ENCODE measurements at regions not wholly inside any gene's neighbourhood (a gene's known extent, or its start where the extent isn't known, plus 50 kb on each side); places are given as distances from the start of the nearest gene placed in this dataset.
"Not testable (repeated sequence)": the region's sequence is repeated elsewhere in the genome, so short reads cannot be mapped to it uniquely, and the experiment has no call there.

GRCh38 chr9:88267283-88267682 lies 121.0 kb upstream of the SPIN1 start:
- Histone ChIP-seq H3K9me3 (ENCODE audit: control insufficient read depth, low read length) (no peaks in the 10 kb centered on the region), H3K36me3 (ENCODE audit: control insufficient read depth in 1 of 2, insufficient read depth in 2 of 2, low read length in 1 of 2) (no peaks in the 10 kb centered on the region), H3K4me1 (ENCODE audit: control insufficient read depth in 1 of 2, insufficient read depth in 2 of 2, low read length in 2 of 2) (no peaks in the 10 kb centered on the region), H3K27ac (ENCODE audit: low read depth in 1 of 2, low read length in 2 of 2) (no peak overlapping the region), H3K4me3 (ENCODE audit: low read length in 2 of 2) (no peak overlapping the region), H3K27me3 (ENCODE audit: control insufficient read depth in 1 of 2, insufficient read depth in 2 of 2, low read length in 1 of 2) (no peaks in the 10 kb centered on the region)
- WGBS, 2 donors: 92 to 94% methylated on average over 4 of the region's 4 CpGs
- DNase-seq (no peak), ATAC-seq (ENCODE audit: low FRiP score) (no peak)
- intact Hi-C loops (cut with DNase I): no loop called here

GRCh38 chr9:88266416-88266815 lies 121.8 kb upstream of the SPIN1 start:
- Histone ChIP-seq H3K27me3 (ENCODE audit: control insufficient read depth in 1 of 2, insufficient read depth in 2 of 2, low read length in 1 of 2) (no peaks in the 10 kb centered on the region), H3K27ac (ENCODE audit: low read depth in 1 of 2, low read length in 2 of 2) (no peak overlapping the region), H3K36me3 (ENCODE audit: control insufficient read depth in 1 of 2, insufficient read depth in 2 of 2, low read length in 1 of 2) (no peaks in the 10 kb centered on the region), H3K4me3 (ENCODE audit: low read length in 2 of 2) (no peak overlapping the region), H3K4me1 (ENCODE audit: control insufficient read depth in 1 of 2, insufficient read depth in 2 of 2, low read length in 2 of 2) (no peaks in the 10 kb centered on the region), H3K9me3 (ENCODE audit: control insufficient read depth, low read length) (no peaks in the 10 kb centered on the region)
- intact Hi-C loops (cut with DNase I): no loop called here
- WGBS, 2 donors: 47 to 63% methylated on average over 2 of the region's 2 CpGs
- DNase-seq: no peak
- no peak for ATAC-seq (ENCODE audit: low FRiP score)

DNA sequence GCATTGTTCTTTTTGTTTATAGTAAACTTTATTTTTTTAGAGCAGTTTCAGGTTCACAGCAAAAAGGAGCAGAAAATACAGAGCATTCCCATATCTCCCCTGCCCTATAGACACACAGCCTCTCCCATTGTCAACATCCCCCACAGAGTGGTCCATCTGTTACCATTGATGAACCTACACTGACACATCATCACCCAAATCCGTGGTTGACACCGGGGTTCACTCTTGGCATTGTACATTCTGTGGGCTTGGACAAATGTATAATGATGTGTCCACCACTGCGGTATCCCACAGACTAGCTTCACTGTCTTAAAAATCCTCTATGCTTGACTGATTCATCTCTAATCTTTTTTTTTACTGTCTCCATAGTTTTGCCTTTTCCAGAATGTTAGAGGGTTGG lies 120.7 kb upstream of the SPATA31C2 start:
- ATAC-seq (ENCODE audit: low FRiP score): no peak
- intact Hi-C loops (cut with DNase I): loop anchor here in 1 of 2 donors (5.0 to 10.0 kb wide), 2 partner anchors 62 to 126 kb away; partner anchors contain the start of gene SPIN1
- 82 to 90% methylated on average over 3 of the region's 3 CpGs for WGBS, 2 donors
- Histone ChIP-seq H3K36me3 (ENCODE audit: control insufficient read depth in 1 of 2, insufficient read depth in 2 of 2, low read length in 1 of 2) (no peaks in the 10 kb centered on the region), H3K27me3 (ENCODE audit: control insufficient read depth in 1 of 2, insufficient read depth in 2 of 2, low read length in 1 of 2) (no peaks in the 10 kb centered on the region), H3K9me3 (ENCODE audit: control insufficient read depth, low read length) (no peaks in the 10 kb centered on the region), H3K4me1 (ENCODE audit: control insufficient read depth in 1 of 2, insufficient read depth in 2 of 2, low read length in 2 of 2) (no peaks in the 10 kb centered on the region), H3K4me3 (ENCODE audit: low read length in 2 of 2) (no peak overlapping the region), H3K27ac (ENCODE audit: low read depth in 1 of 2, low read length in 2 of 2) (no peak overlapping the region)
- DNase-seq: no peak

DNA sequence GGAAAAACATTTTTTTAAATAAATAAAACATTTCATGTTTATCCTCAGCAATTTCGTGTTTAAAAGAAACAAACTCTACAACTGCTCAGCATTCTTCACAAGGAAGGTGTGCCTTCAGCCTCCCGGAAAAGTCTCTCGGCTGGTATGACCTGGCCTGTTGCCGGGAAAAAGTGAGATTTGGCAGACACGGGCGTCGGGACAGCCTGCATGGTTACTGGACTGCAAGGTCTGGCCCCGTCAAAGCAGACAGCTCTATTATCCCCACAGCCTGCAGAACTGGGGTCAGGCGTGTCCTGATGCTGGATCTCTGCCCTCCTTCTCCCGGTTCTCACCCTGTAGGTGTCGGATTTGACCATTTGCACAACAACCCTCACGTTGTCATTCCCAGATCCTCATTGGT lies 120.3 kb upstream of the SPATA31C2 start:
- Histone ChIP-seq H3K36me3 (ENCODE audit: control insufficient read depth in 1 of 2, insufficient read depth in 2 of 2, low read length in 1 of 2) (no peaks in the 10 kb centered on the region), H3K27ac (ENCODE audit: low read depth in 1 of 2, low read length in 2 of 2) (no peak overlapping the region), H3K9me3 (ENCODE audit: control insufficient read depth, low read length) (no peaks in the 10 kb centered on the region), H3K27me3 (ENCODE audit: control insufficient read depth in 1 of 2, insufficient read depth in 2 of 2, low read length in 1 of 2) (no peaks in the 10 kb centered on the region), H3K4me3 (ENCODE audit: low read length in 2 of 2) (no peak overlapping the region), H3K4me1 (ENCODE audit: control insufficient read depth in 1 of 2, insufficient read depth in 2 of 2, low read length in 2 of 2) (no peaks in the 10 kb centered on the region)
- DNase-seq: peak; percentile 81 to 88
- intact Hi-C loops (cut with DNase I): loop anchor here in 1 of 2 donors (5.0 to 10.0 kb wide), 2 partner anchors 61 to 126 kb away; partner anchors contain the start of gene SPIN1
- peak; percentile 64 for ATAC-seq (ENCODE audit: low FRiP score)
- 1 to 4% methylated on average over 12 of the region's 12 CpGs for WGBS, 2 donors

DNA sequence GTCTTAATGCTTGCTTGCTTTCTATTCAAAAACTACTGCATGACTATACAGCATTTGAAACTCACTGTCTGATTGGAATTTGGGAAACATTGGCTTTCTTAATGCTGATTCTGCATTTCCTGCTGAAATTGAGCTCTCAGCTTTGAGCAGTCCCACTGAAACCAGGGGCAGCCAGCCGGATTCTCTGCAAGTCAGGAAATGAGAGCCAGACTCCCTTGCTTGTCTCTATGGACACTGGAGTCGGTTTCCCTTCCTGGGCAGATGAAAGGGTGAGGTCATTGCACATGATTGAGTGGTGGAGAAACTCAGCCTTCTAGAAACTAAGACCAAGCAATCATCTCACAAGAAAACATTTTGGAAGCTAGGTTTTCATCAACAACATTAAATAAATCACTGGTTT lies 119.7 kb upstream of the SPATA31C2 start:
- no peak overlapping the region for H3K27ac ChIP-seq (ENCODE audit: low read depth in 1 of 2, low read length in 2 of 2)
- no peak overlapping the region for H3K4me3 ChIP-seq (ENCODE audit: low read length in 2 of 2)
- no peaks in the 10 kb centered on the region for H3K36me3 ChIP-seq (ENCODE audit: control insufficient read depth in 1 of 2, insufficient read depth in 2 of 2, low read length in 1 of 2)
- H3K4me1 ChIP-seq (ENCODE audit: control insufficient read depth in 1 of 2, insufficient read depth in 2 of 2, low read length in 2 of 2): no peaks in the 10 kb centered on the region
- peak in 1 of 2 donors; percentile 76 for DNase-seq
- H3K27me3 ChIP-seq (ENCODE audit: control insufficient read depth in 1 of 2, insufficient read depth in 2 of 2, low read length in 1 of 2): no peaks in the 10 kb centered on the region
- intact Hi-C loops (cut with DNase I): loop anchor here in 1 of 2 donors (5.0 to 10.0 kb wide), 2 partner anchors 61 to 127 kb away; partner anchors contain the start of gene SPIN1
- no peaks in the 10 kb centered on the region for H3K9me3 ChIP-seq (ENCODE audit: control insufficient read depth, low read length)
- no peak for ATAC-seq (ENCODE audit: low FRiP score)
- WGBS, 2 donors: 2 to 6% methylated on average over 2 of the region's 2 CpGs

DNA sequence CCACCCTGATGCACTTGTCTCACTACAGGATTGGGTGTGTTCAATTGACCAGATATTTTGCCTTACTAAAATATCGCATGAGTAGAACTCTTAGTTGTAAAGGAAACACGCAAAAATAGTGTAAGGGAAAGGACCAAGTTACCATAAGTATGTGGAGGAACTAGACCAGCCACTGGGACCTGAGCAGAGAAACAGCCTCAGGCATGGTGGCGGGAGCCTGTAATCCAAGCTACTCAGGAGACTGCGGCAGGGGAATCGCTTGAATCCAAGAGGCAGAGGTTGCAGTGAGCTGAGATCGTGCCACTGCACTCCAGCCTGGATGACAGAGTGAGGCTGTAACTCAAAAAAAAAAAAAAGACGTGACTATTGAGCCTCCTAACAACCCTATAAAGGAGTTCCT lies 117.9 kb upstream of the SPATA31C2 start:
- ATAC-seq (ENCODE audit: low FRiP score): no peak
- H3K27ac ChIP-seq (ENCODE audit: low read depth in 1 of 2, low read length in 2 of 2): no peak overlapping the region
- DNase-seq: no peak
- intact Hi-C loops (cut with DNase I): loop anchor here in 1 of 2 donors (5.0 to 10.0 kb wide), 2 partner anchors 59 to 129 kb away; partner anchors contain the start of gene SPIN1
- H3K36me3 ChIP-seq (ENCODE audit: control insufficient read depth in 1 of 2, insufficient read depth in 2 of 2, low read length in 1 of 2): no peaks in the 10 kb centered on the region
- peaks cover 6% of the 10 kb centered on the region for H3K9me3 ChIP-seq (ENCODE audit: control insufficient read depth, low read length)
- no peak overlapping the region for H3K4me3 ChIP-seq (ENCODE audit: low read length in 2 of 2)
- peaks cover 0 to 2% of the 10 kb centered on the region in 2 donors for H3K4me1 ChIP-seq (ENCODE audit: control insufficient read depth in 1 of 2, insufficient read depth in 2 of 2, low read length in 2 of 2)
- WGBS, 2 donors: 83 to 96% methylated on average over 7 of the region's 7 CpGs
- H3K27me3 ChIP-seq (ENCODE audit: control insufficient read depth in 1 of 2, insufficient read depth in 2 of 2, low read length in 1 of 2): no peaks in the 10 kb centered on the region

DNA sequence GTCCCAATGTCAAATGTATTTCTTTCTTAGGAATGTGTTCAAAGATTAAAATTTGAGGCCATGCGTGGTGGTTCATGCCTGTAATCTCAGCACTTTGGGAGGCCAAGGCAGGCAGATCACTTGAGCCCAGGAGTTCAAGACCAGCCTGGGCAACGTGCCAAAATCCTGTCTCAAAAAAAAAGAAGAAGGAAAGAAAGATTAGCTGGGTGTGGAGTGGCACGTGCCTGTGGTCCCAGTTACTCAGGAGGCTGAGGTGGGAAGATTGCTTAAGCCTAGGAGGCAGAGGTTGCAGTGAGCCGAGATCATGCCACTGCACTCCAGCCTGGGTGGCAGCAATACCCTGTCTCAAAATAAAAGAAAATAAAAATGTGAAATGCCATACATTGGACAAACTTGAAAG lies 117.5 kb upstream of the SPATA31C2 start:
- intact Hi-C loops (cut with DNase I): loop anchor here in 1 of 2 donors (5.0 to 10.0 kb wide), 2 partner anchors 59 to 129 kb away; partner anchors contain the start of gene SPIN1
- H3K27me3 ChIP-seq (ENCODE audit: control insufficient read depth in 1 of 2, insufficient read depth in 2 of 2, low read length in 1 of 2); H3K9me3 ChIP-seq (ENCODE audit: control insufficient read depth, low read length); H3K4me3 ChIP-seq (ENCODE audit: low read length in 2 of 2); H3K27ac ChIP-seq (ENCODE audit: low read depth in 1 of 2, low read length in 2 of 2); H3K4me1 ChIP-seq (ENCODE audit: control insufficient read depth in 1 of 2, insufficient read depth in 2 of 2, low read length in 2 of 2); ATAC-seq (ENCODE audit: low FRiP score); H3K36me3 ChIP-seq (ENCODE audit: control insufficient read depth in 1 of 2, insufficient read depth in 2 of 2, low read length in 1 of 2): not testable (repeated sequence)
- peak in 1 of 2 donors; percentile 47 for DNase-seq
- 48 to 51% methylated on average over 4 of the region's 4 CpGs for WGBS, 2 donors

- WGBS, 2 donors: 99 to 100% methylated on average over 1 of the region's 1 CpG
- intact Hi-C loops (cut with DNase I): loop anchor here in 1 of 2 donors (10.0 kb wide), 1 partner anchor 133 kb away; the partner anchor contains the start of gene SPIN1
- Histone ChIP-seq H3K4me3 (ENCODE audit: low read length in 2 of 2) (no peak overlapping the region), H3K4me1 (ENCODE audit: control insufficient read depth in 1 of 2, insufficient read depth in 2 of 2, low read length in 2 of 2) (peaks cover 0 to 2% of the 10 kb centered on the region in 2 donors), H3K27me3 (ENCODE audit: control insufficient read depth in 1 of 2, insufficient read depth in 2 of 2, low read length in 1 of 2) (no peaks in the 10 kb centered on the region), H3K36me3 (ENCODE audit: control insufficient read depth in 1 of 2, insufficient read depth in 2 of 2, low read length in 1 of 2) (no peaks in the 10 kb centered on the region), H3K9me3 (ENCODE audit: control insufficient read depth, low read length) (peaks cover 8% of the 10 kb centered on the region), H3K27ac (ENCODE audit: low read depth in 1 of 2, low read length in 2 of 2) (no peak overlapping the region)
- DNase-seq (no peak), ATAC-seq (ENCODE audit: low FRiP score) (no peak)
These were observed 113.6 kb upstream of the SPATA31C2 start for GRCh38 chr9:88251903-88252302.

DNA sequence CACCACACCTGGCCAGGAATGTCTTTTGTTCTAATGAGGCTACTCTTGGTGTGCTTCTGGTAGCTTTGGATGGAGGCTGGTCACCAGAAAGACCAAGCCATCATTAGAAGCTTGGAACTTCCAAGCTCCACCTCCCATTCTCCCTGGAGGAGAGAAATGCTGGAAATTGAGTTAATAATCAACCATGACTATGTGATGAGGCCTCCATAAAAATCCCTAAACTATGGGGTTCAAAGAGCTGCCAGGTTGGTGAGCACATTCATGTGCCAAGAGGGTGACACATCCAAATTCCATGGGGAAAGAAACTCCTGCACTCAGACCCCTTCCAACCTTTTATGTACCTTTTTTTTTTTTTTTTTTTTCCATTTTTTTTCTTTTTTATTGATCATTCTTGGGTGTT lies 105.5 kb upstream of the SPATA31C2 start:
- ATAC-seq (ENCODE audit: low FRiP score) (no peak), DNase-seq (no peak)
- no peak overlapping the region for H3K27ac ChIP-seq (ENCODE audit: low read depth in 1 of 2, low read length in 2 of 2)
- peaks cover 1% of the 10 kb centered on the region for H3K9me3 ChIP-seq (ENCODE audit: control insufficient read depth, low read length)
- H3K36me3 ChIP-seq (ENCODE audit: control insufficient read depth in 1 of 2, insufficient read depth in 2 of 2, low read length in 1 of 2): no peaks in the 10 kb centered on the region
- no peak overlapping the region for H3K4me3 ChIP-seq (ENCODE audit: low read length in 2 of 2)
- no peaks in the 10 kb centered on the region for H3K4me1 ChIP-seq (ENCODE audit: control insufficient read depth in 1 of 2, insufficient read depth in 2 of 2, low read length in 2 of 2)
- H3K27me3 ChIP-seq (ENCODE audit: control insufficient read depth in 1 of 2, insufficient read depth in 2 of 2, low read length in 1 of 2): no peaks in the 10 kb centered on the region
- intact Hi-C loops (cut with DNase I): no loop called here

Measured in aorta (tissue), 5 donors.